A549 (cell line): ENCODE measurements at regions not wholly inside any gene's neighbourhood (a gene's known extent, or its start where the extent isn't known, plus 50 kb on each side); places are given as distances from the start of the nearest gene placed in this dataset.

Experiments
- ATAC-seq, 2 experiments: fragments of 200-7000 bp in 1 of 2; fragments of >200 bp in 1 of 2; cut with Nextera tagmentation in 1 of 2; cut with Tn5 transposase in 1 of 2; 3 replicates each; pipeline versions ENCODE4 v1.8.0 to v1.9.1; 2018 to 2020; ENCODE audit warnings: mild to moderate bottlenecking in 1 of 2, moderate library complexity in 1 of 2
- CTCF ChIA-PET: fragments of 300-600 bp; sonication (Branson Sonifier 250); formaldehyde crosslinking; extraction: SDS; loops from one replicate; lab custom pipeline; 2021; ENCODE audit warnings: antibody characterized with exemption, inconsistent platforms; lab: Yijun Ruan, JAX
- POLR2A ChIA-PET: fragments of 350-600 bp; formaldehyde crosslinking; extraction: SDS; loops from one replicate; lab custom pipeline; 2021; ENCODE audit warnings: antibody characterized with exemption, inconsistent platforms; lab: Yijun Ruan, JAX
- DNase-seq, 2 experiments: peaks; one replicate each; pipeline versions ENCODE4 v3.0.0 to v3.0.0-alpha.2; 2011 to 2016; ENCODE audit warnings: low read depth in 1 of 2, low spot score in 1 of 2
- FAIRE-seq: peaks from 2 replicates; lab custom pipeline; 2011; peaks lifted over from hg19 to GRCh38; lab: Jason Lieb, UNC
- H3K27ac ChIP-seq, 2 experiments: fragments of >200 bp; sonication (Bioruptor Twin); formaldehyde crosslinking; 3 replicates each; pipeline ENCODE4 v1.5.1; 2016 to 2017
- H3K4me1 ChIP-seq: fragments of >200 bp; sonication (Bioruptor Twin); formaldehyde crosslinking; 3 replicates; pipeline ENCODE4 v1.6.1; 2016
- H3K4me2 ChIP-seq: fragments of >200 bp; sonication (Bioruptor Twin); formaldehyde crosslinking; 3 replicates; pipeline ENCODE4 v1.6.1; 2016
- H3K4me3 ChIP-seq: fragments of >200 bp; sonication (Bioruptor Twin); formaldehyde crosslinking; 3 replicates; pipeline ENCODE4 v1.5.1; 2016
- H3K9me3 ChIP-seq: fragments of >200 bp; sonication (Bioruptor Twin); formaldehyde crosslinking; 3 replicates; pipeline ENCODE4 v1.6.1; 2016
- CHD4 ChIP-seq: fragments of 200-600 bp; sonication (generic); IDR thresholded peaks from 2 replicates; pipeline ENCODE4 v1.6.1; 2016; ENCODE audit warnings: antibody characterized with exemption, mild to moderate bottlenecking, borderline replicate concordance
- EHF ChIP-seq: fragments of 250-450 bp; sonication (Bioruptor Pico); IDR thresholded peaks from 2 replicates; pipeline ENCODE4 v1.5.0; 2020; ENCODE audit warnings: mild to moderate bottlenecking
- ESRRA ChIP-seq: fragments of 150-350 bp; IDR thresholded peaks from 2 replicates; pipeline ENCODE4 v1.6.1; 2014; ENCODE audit warnings: mild to moderate bottlenecking, low read length, borderline replicate concordance
- FOSB ChIP-seq: fragments of 250-450 bp; sonication (Bioruptor Pico); IDR thresholded peaks from 2 replicates; pipeline ENCODE4 v1.5.0; 2020; ENCODE audit warnings: mild to moderate bottlenecking, moderate library complexity
- FOSL2 ChIP-seq, 2 experiments: fragments of 450-650 bp in 1 of 2; fragments of >200 bp in 1 of 2; sonication (Bioruptor Twin) in 1 of 2; formaldehyde crosslinking; IDR thresholded peaks; 2 replicates each; pipeline versions ENCODE4 v1.5.0 to v1.6.1; 2016 to 2020; ENCODE audit warnings: mild to moderate bottlenecking in 1 of 2, moderate library complexity in 1 of 2
- FOXS1 ChIP-seq: fragments of 250-450 bp; sonication (Bioruptor Pico); IDR thresholded peaks from 2 replicates; pipeline ENCODE4 v1.5.0; 2020; ENCODE audit warnings: mild to moderate bottlenecking, moderate library complexity
- HOXB5 ChIP-seq: fragments of 250-450 bp; sonication (Bioruptor Pico); IDR thresholded peaks from 2 replicates; pipeline ENCODE4 v1.5.0; 2020; ENCODE audit warnings: mild to moderate bottlenecking, moderate library complexity
- JUNB ChIP-seq: fragments of >200 bp; sonication (Bioruptor Twin); formaldehyde crosslinking; IDR thresholded peaks from 2 replicates; pipeline ENCODE4 v1.6.1; 2016
- KDM1A ChIP-seq: fragments of 200-600 bp; sonication (generic); IDR thresholded peaks from 2 replicates; pipeline ENCODE4 v1.6.1; 2016; ENCODE audit warnings: low read depth, mild to moderate bottlenecking
- MAFK ChIP-seq: fragments of 450-650 bp; IDR thresholded peaks from 2 replicates; pipeline ENCODE4 v1.6.1; 2014; ENCODE audit not compliant: partially characterized antibody
- MYC ChIP-seq: IDR thresholded peaks from 2 replicates; pipeline ENCODE4 v1.6.1; 2012; ENCODE audit warnings: mild to moderate bottlenecking, inconsistent platforms, low read length, improper control_type of control experiment, borderline replicate concordance
- NR3C1 ChIP-seq: fragments of >200 bp; sonication (Bioruptor Twin); formaldehyde crosslinking; IDR thresholded peaks from 3 replicates; pipeline ENCODE4 v1.6.1; 2017
- POLR2A ChIP-seq: IDR thresholded peaks from 2 replicates; pipeline ENCODE4 v1.6.1; 2012; ENCODE audit warnings: mild to moderate bottlenecking, low read length
- RCOR1 ChIP-seq: fragments of 150-350 bp; IDR thresholded peaks from 2 replicates; pipeline ENCODE4 v1.6.1; 2014; ENCODE audit warnings: antibody characterized with exemption, low read length, low read depth
- ZC3H11A ChIP-seq: fragments of 450-650 bp; IDR thresholded peaks from 2 replicates; pipeline ENCODE4 v1.6.1; 2014; ENCODE audit warnings: antibody characterized with exemption, mild to moderate bottlenecking
- ZNF302 ChIP-seq: fragments of 250-450 bp; sonication (Bioruptor Pico); IDR thresholded peaks from 2 replicates; pipeline ENCODE4 v1.9.0; 2021; ENCODE audit warnings: inconsistent platforms, mild to moderate bottlenecking, moderate library complexity
- WGBS: methylation state at CpG from one replicate; pipeline ENCODE4 v1.1.6; 2017; ENCODE audit errors: missing lambda C conversion rate; 5-methylcytosine and 5-hydroxymethylcytosine counted together
- TF ChIP-seq, protein P1 (sequence below): fragments of 250-450 bp; sonication (Bioruptor Pico); IDR thresholded peaks from 2 replicates; pipeline ENCODE4 v1.5.0; 2020; ENCODE audit warnings: low read depth, mild to moderate bottlenecking, moderate library complexity
- TF ChIP-seq, protein P2 (sequence below): IDR thresholded peaks from 2 replicates; pipeline ENCODE4 v1.6.1; 2012
- TF ChIP-seq, protein P3 (sequence below): fragments of 250-450 bp; sonication (Bioruptor Pico); IDR thresholded peaks from 2 replicates; pipeline ENCODE4 v1.5.0; 2021; ENCODE audit warnings: mild to moderate bottlenecking, moderate library complexity, borderline replicate concordance
- TF ChIP-seq, protein P4 (sequence below): fragments of 450-650 bp; IDR thresholded peaks from 2 replicates; pipeline ENCODE4 v1.6.1; 2014; ENCODE audit warnings: antibody characterized with exemption

DNA sequence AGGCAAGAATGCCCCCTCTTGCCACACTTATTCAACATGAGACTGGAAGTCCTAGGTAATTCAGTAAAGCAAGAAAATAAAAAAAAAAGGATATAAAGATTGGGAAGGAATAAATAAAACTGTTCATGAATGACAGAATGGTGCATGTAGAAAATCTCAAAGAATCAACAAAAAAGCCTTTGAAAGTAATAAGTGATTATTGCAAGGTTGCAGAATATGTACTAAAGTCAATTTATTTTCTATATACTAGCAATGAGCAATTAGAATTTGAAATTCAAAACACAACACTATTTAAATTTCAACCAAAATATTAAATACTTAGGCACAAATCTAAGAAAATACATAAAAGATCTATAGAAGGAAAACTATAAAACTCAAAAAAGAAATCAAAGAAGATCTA lies 58.6 kb downstream of the MAGEA10 start:
- TF ChIP-seq MAFK (peak; percentile 43), MYC (no peak)
- Histone ChIP-seq H3K4me1 (no peaks in the 10 kb centered on the region; the same call in 2 of the 3 replicates), H3K27ac (no peak overlapping the region), H3K4me3 (no peak overlapping the region), H3K9me3 (no peaks in the 10 kb centered on the region), H3K4me2 (no peak overlapping the region)
- ChIA-PET CTCF (no interaction called here), POLR2A (no interaction called here)
- DNase-seq, result no peak
- FAIRE-seq, result no peak
- ATAC-seq, result no peak

DNA sequence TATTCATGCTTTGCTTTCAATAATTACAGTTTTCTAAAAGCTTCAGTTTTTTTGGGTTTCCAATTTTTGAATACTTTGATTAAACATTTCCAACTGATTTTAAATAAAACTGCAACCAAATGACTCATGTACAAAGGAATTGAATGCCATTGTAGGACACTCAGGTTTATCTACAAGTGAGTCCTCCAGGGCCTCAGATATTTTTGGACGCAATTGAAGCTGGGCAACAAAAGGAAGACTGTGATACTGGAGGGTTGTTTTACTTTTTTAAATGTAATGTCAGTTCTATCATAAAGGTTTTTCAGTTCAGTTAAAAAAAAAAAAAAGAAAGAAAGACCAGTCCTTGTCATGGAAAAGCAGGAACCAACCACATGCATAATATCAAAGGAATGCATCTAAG lies 64.2 kb downstream of the MAGEA10 start:
- H3K4me2 ChIP-seq, result no peak overlapping the region
- ATAC-seq (no peak), FAIRE-seq (no peak), DNase-seq (no peak)
- H3K4me3 ChIP-seq, result no peak overlapping the region
- H3K9me3 ChIP-seq, result no peaks in the 10 kb centered on the region
- POLR2A ChIA-PET, result no interaction called here
- TF ChIP-seq POLR2A, result no peak
- TF ChIP-seq, protein P1, sequence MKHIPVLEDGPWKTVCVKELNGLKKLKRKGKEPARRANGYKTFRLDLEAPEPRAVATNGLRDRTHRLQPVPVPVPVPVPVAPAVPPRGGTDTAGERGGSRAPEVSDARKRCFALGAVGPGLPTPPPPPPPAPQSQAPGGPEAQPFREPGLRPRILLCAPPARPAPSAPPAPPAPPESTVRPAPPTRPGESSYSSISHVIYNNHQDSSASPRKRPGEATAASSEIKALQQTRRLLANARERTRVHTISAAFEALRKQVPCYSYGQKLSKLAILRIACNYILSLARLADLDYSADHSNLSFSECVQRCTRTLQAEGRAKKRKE (CRISPR knock-in tag), result no peak
- TF ChIP-seq FOSB (CRISPR knock-in tag), result no peak
- TF ChIP-seq, protein P2, sequence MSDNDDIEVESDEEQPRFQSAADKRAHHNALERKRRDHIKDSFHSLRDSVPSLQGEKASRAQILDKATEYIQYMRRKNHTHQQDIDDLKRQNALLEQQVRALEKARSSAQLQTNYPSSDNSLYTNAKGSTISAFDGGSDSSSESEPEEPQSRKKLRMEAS, result no peak
- TF ChIP-seq ESRRA, result no peak
- TF ChIP-seq HOXB5 (CRISPR knock-in tag), result no peak
- TF ChIP-seq KDM1A, result no peak
- TF ChIP-seq, protein P3, sequence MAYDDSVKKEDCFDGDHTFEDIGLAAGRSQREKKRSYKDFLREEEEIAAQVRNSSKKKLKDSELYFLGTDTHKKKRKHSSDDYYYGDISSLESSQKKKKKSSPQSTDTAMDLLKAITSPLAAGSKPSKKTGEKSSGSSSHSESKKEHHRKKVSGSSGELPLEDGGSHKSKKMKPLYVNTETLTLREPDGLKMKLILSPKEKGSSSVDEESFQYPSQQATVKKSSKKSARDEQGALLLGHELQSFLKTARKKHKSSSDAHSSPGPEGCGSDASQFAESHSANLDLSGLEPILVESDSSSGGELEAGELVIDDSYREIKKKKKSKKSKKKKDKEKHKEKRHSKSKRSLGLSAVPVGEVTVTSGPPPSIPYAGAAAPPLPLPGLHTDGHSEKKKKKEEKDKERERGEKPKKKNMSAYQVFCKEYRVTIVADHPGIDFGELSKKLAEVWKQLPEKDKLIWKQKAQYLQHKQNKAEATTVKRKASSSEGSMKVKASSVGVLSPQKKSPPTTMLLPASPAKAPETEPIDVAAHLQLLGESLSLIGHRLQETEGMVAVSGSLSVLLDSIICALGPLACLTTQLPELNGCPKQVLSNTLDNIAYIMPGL (CRISPR knock-in tag), result no peak
- TF ChIP-seq FOXS1 (CRISPR knock-in tag), result no peak
- TF ChIP-seq EHF, result no peak
- TF ChIP-seq ZNF302 (CRISPR knock-in tag), result no peak
- no peak for TF ChIP-seq RCOR1
- no peak for TF ChIP-seq ZC3H11A
- no peak for TF ChIP-seq CHD4
- H3K4me1 ChIP-seq, result peaks cover 11% of the 10 kb centered on the region; the same call in 2 of the 3 replicates
- H3K27ac ChIP-seq, result no peak overlapping the region
- CTCF ChIA-PET, result no interaction called here
- 39% methylated on average over 1 of the region's 1 CpG for WGBS

DNA sequence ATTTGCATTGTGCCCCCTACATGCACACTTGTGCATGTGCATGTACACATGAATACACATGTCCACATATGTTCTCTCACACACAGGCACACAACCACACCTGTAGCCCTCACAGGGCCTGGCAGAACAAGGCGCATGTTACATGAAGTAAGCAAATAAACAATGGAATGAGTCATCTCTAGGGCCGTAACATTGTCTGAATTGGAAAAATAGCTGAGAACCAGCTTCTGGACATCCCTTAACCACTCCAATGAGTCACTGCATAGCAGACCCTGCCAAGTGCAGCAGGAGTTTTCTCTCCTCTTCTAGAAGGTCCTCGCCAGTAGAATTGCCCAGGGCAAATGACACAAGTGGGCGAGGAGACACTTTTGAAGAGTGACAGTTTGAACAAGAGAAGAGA lies 66.1 kb downstream of the MAGEA10 start:
- POLR2A ChIA-PET, result no interaction called here
- Histone ChIP-seq H3K27ac (peak overlapping the region; percentile 27 to 66; a peak in 1 of 6 replicates), H3K4me3 (no peak overlapping the region), H3K9me3 (no peaks in the 10 kb centered on the region), H3K4me1 (peaks cover 11% of the 10 kb centered on the region; the same call in 2 of the 3 replicates), H3K4me2 (peak overlapping the region; percentile 36)
- WGBS, result 5% methylated on average over 4 of the region's 4 CpGs
- TF ChIP-seq FOSL2 (IDR thresholded peaks at IDR 0.05), result peak; percentile 49
- peak; percentile 72 for TF ChIP-seq FOSL2 (CRISPR knock-in tag; IDR thresholded peaks at IDR 0.05)
- TF ChIP-seq JUNB, result peak; percentile 58
- TF ChIP-seq, protein P2, result peak; percentile 35; the same call in 1 of the 2 replicates
- TF ChIP-seq NR3C1, result no peak
- TF ChIP-seq, protein P4, sequence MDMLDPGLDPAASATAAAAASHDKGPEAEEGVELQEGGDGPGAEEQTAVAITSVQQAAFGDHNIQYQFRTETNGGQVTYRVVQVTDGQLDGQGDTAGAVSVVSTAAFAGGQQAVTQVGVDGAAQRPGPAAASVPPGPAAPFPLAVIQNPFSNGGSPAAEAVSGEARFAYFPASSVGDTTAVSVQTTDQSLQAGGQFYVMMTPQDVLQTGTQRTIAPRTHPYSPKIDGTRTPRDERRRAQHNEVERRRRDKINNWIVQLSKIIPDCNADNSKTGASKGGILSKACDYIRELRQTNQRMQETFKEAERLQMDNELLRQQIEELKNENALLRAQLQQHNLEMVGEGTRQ, result no peak
- CTCF ChIA-PET, result interaction anchor here (1.4 kb wide), 1 partner anchor 95 kb away, joined by 3 read pairs; no protein-coding TSS in a partner anchor
- ATAC-seq (peak; percentile 81 to 90), DNase-seq (peak; percentile 26 to 40), FAIRE-seq (peak; percentile 99)
